ENCODE measurements at regions not wholly inside any gene's neighbourhood (a gene's known extent, or its start where the extent isn't known, plus 50 kb on each side); places are given as distances from the start of the nearest gene placed in this dataset.

DNA sequence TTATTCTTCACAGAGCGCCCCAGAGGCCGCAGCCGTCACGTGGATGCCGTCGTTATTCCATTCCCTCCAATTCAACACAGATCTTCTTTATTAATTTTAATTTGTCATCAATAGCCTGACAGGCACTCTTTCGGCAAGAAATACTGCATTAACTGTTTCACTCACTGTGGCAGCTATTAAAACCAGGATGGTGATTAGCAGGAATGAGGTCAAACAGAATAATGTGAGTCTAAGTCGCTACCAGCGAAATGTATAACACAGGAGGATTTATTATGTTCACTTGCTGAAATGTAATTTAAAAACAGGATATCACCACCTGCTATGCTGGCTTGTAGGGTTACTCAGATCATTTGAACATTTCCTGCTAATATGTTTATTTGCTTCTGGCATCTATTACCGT, 74.2 kb upstream of the MGMT start:
- no peak for DNase-seq (ENCODE audit: low read depth in 2 of 2)

DNA sequence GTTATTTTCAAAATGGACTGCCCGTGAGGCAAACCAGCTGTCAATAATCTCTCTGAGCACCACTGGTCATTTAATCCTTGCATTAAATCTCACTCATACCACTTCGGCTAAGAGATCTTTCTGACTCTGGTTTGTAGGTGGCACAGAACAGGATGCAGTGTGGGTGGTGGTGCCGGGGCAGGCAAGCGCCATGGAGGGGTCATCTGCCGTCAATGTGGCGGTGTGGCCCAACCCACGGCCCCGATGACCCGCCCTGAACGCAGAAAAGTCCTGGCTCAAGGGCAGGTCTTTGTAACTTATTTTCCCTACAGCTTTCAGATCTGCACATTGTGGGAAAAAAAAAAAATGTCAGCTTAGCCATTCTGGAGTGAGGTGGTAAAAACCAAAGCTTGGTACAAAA, 73.2 kb upstream of the MGMT start:
- no peak for DNase-seq (ENCODE audit: low read depth in 2 of 2)

- DNase-seq (ENCODE audit: low read depth in 2 of 2): no peak
Observed at GRCh38 chr10:129394518-129395328, 72.3 kb upstream of the MGMT start.

DNA sequence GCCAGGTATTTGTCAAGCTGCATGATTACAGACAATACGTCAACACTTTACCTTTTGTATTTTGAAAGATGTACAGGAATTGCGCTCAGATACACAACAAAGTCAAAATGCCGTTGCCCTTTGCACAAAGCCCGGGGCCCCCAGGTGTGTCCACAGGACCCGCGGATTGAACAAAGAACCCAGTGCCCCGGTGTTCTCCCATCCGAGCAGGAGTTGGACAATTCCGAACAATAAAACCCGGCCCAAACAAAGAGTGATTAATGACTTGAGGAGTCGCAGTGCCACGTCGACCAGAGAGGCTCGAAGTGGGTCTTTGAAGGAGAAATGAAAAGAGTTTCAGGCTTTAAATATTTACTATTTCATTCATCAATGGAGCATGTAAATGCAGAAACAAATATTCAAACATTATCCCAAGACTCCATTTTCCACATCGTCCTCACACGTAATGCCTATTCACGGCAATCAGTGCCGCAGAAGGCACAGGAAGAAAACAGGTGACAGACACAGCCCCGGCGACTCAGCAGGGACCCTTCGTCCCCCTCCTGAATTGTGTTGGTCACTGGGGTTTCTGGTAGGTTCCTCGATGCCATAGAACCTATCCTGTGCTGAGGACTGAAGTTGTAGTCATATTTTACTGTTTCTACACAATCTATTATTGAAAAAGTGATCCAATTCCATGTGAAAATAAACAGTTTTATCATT, 70.9 kb upstream of the MGMT start:
- no peak for DNase-seq (ENCODE audit: low read depth in 2 of 2)

DNA sequence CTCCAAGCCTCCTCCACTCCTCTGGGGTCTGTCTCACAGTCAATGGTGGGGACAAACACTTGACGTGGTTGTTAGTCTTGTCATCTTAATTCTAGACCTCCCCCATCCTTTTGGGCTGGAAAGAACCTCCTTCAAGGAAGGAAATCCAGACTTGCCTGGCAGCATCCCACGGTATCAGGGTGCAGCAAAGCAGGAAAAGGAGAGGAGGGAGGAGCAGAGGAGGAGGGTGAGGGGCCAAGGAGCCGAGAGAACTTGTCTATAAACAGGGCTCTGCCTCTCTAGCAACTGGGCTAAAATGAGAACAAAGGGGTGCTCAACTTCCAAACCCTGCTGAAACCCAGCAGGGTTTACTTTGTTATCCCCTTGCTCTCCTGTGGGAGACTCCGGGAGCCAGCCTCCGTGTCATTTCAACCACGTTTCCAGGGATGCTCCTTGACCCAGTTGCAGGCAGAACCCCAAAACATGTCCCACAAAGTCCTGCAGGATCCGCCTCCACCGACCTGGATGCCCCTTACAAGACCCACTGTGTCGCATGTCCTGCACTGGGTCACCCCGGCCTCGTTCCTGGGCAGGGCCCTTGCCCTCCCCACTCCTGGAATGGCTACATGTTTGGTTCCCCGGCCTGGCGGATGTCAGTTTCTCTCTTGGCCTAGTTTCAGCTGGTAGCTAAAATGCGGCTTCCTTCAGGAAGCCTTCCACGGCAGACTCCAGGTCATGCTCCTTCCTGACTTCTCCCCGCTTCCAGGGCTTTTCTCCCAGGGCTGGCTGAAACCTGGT, 69.7 kb upstream of the MGMT start:
- DNase-seq (ENCODE audit: low read depth in 2 of 2): no peak

DNA sequence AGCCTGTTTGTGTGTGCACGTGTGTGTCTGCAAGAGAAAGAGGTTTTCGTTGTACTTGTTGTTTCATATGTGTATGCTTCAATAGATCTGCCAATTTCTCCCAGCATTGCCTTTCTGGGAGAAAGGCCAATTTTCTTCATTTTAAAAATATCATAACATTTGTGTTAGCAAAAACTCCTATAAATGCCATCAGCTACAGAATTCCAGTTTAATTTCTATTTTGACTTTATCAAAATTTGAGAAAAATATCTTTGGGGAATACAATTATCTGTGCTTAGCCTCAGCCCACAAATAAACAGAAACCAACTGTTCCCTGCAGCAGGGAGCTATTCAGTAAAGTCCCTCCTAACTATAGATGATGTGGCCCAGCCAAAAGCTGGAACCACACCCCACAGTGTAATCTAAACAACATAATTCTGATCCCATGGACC, 68.3 kb upstream of the MGMT start:
- DNase-seq (ENCODE audit: low read depth in 2 of 2): no peak

DNA sequence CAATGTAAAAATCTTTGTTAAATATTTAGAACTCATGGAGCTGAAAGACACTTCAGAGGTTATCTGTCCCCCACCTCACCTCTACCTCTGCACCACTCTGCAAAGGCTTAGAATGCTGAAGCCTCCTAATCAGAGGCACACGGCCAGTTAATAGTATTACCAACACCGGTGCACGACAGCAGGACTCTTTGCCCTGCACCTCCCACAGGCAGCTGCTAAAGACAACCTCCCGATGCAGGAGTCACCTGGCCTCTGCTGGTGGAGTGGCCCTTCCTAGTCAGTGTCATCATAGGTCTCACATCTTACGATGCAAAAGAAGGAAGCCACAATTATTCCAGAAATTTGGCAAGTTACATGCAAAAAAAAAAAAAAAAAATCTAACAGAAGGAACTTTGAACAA, 66.6 kb upstream of the MGMT start:
- DNase-seq (ENCODE audit: low read depth in 2 of 2): no peak

GRCh38 chr10:129402459-129402858, 64.6 kb upstream of the MGMT start:
- no peak for DNase-seq (ENCODE audit: low read depth in 2 of 2)

DNA sequence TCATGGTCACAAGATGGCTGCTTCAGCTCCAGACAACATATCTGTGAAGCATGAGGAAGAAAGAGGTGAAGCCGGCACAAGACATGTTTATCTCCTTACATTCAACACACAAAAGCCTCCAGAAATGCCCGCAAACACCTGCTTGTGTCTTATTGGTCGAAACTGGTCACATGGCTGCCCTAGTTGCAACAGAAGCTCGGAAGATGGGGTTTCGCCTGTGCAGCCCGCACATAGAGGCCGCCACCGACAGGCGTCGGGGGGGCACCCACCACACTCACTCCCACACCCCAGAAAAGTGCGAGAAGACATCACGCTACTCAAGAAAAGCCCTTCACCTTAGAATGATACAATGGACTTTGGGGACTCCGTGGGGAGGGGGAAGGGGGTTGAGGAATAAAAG, 63.0 kb upstream of the MGMT start:
- no peak for DNase-seq (ENCODE audit: low read depth in 2 of 2)

DNA sequence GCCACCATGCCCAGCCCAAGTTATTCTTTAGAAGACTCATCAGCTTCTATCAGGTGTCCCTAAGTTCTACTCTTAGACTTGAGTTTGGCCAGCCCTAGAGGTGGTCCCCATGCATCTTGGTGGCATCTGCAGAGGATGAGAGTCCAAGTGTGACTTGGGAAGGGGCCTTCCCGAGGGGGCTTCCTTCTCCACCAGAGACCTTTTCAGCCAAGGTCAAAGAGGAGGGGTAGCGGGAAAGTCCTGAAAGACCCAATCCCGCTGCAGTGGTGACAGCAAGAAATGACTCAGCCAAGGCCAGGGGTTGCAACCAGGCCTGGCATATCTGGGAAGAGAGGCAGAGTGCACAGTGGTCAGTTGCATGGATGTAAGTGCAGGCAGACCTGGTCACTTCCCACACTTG, 61.7 kb upstream of the MGMT start:
- DNase-seq (ENCODE audit: low read depth in 2 of 2): no peak

GRCh38 chr10:129410688-129411392, 56.2 kb upstream of the MGMT start:
- no peak for DNase-seq (ENCODE audit: low read depth in 2 of 2)

GRCh38 chr10:129411393-129411705, 55.7 kb upstream of the MGMT start:
- DNase-seq (ENCODE audit: low read depth in 2 of 2): no peak

DNA sequence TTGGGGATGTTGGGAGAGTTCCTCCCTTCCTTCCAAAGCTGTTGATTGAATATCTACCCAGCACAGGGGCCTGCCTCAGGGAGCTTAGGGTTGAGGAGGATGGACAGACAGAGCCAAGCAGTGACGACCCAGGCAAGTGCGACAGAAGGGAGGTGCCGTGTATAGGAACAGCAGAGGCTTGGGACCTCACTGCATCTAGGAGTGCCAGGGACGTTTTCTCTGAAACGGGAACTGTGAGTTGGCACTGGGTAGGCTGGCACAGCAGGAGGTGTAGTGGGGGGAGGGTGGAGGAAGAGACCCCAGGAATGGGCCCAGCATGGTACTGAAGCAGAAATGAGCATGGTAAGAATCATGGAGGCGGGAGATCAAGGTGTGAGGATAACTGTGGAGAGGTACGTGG, 55.3 kb upstream of the MGMT start:
- DNase-seq (ENCODE audit: low read depth in 2 of 2): no peak

GRCh38 chr10:129413024-129413423, 54.0 kb upstream of the MGMT start:
- DNase-seq (ENCODE audit: low read depth in 2 of 2): no peak

DNA sequence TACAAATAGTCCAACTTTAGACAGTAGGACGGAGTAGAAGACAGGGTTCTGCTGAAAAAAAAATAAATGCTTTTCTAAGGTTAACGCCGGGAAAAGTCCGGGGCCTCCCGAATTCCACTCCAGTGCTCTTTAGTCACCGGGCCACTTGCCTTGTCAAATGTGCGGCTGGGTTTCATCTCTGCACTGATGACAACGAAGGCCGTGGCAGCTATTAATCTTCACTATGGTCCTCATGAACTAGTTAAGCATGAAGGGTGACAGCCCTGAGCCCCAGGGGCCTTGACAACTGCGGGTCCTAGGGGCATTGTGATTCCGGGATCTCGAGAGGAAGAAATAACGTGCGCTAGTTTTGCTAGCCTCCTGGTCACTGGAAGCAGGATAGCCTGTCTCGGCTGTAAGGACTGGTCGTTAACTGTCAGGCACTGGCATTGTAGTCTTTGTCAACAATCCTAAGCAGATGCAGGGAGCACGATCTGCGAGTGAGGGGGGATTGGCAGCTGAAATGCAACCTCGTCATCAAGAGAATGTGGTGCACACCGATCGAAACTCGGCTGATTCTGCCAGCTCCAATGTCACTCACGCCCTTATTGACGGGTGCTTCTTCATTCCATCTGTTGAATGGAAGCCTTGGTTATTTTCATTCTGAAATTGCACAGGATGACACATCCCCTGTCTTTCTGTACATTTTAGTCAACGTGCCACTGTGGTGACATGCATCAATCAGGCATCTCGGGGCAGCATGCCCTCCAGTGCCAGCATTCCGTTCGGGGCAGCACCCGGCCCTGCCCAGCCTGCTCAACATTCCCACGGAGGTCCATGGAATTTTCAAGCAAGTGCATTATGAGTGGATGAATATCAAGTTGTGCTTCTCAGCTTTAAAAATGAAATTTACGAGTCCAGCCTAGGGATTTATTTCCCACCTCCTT, 51.6 kb upstream of the MGMT start:
- DNase-seq (ENCODE audit: low read depth in 2 of 2): no peak

DNA sequence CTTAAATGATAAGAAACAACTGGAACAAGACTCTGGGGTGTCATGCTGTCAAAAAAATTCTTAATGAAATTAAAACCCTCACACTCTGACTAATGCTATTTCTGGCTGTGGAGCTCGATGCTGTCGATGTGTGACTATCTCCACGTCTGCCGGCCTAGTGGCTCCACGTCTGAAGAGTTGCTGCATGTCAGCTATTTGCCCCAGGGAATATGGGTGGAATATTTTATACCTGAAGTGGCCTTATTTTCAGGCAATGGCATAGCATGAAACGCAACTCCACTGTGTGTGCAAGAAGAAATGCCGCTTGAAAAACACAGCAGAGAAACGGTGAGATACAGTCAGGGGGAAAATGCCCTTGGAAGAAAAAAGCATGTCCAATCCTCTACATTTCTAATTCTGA, 50.9 kb upstream of the MGMT start:
- no peak for DNase-seq (ENCODE audit: low read depth in 2 of 2)

DNA sequence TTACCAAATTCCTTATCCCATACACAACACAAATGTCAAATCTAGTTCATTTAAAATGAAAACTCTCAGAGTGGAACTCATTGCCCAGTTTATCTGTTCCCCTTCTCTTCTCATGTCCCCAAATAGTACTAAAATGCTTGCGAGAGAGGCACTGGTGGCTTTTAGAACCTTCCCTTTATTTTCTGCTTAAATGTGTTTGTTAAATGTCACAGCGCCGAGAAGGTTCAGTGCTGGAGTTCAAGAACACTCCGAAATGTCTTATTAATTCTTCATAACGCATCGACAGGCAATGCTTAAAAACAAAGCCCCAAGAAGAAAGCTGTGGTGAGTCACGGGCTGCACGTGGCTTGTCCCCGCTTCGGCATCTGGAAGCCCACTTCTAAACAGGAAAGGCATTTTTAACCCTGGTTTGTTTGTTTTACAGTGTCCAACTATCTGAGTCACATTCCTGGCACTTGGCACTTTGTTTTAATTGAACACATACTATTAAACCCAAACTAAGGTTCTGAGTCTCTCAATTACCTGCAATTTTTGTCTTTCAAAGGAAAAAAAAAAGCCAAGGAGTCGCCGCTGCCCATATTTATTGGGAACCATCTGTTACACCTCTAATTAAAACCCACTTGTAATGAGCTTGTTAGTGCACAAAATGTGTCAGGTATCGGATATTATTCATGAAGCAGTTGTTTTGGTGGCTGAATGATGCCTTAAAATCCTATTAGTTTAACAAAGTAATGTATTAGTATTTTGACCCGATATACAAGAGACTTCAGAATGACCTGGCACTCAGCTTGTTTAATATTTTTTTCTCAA, 49.9 kb upstream of the MGMT start:
- DNase-seq (ENCODE audit: low read depth in 2 of 2): no peak
